ENCODE measurements at regions not wholly inside any gene's neighbourhood (a gene's known extent, or its start where the extent isn't known, plus 50 kb on each side); places are given as distances from the start of the nearest gene placed in this dataset.
"Not testable (repeated sequence)": the region's sequence is repeated elsewhere in the genome, so short reads cannot be mapped to it uniquely, and the experiment has no call there.

DNA sequence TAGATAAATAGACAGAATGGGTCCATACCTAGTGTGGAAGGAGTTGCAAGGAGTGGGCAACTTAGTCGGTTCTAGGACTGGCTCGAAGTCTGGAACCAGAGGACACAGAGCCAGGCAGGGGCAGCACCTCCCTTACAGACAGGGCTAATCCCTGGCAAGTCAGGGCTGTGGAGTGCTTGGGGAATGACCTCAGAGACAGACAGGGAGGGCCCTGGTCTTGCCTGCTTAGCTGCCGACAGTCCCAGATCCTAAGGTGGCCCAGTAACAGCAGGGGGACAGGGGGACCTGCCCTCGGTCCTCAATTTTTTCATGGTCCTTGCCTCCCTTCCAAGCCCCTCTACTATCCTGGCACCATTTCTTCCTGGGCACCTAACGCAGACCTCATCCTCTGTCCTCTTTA lies 222.4 kb upstream of the TNC start:
- H3K36me3 ChIP-seq (ENCODE audit: control insufficient read depth in 2 of 2, extremely low read depth in 1 of 2, insufficient read depth in 2 of 2, low read length in 2 of 2), result no peaks in the 10 kb centered on the region
- no peak for DNase-seq (ENCODE audit: low read depth, low spot score)
- no peaks in the 10 kb centered on the region for H3K27me3 ChIP-seq (ENCODE audit: control insufficient read depth, extremely low read depth, insufficient read depth, low read length)
- H3K4me3 ChIP-seq (ENCODE audit: control insufficient read depth in 2 of 3, extremely low read depth in 1 of 3, insufficient read depth in 2 of 3, low read depth in 1 of 3, low read length in 3 of 3), result no peak overlapping the region
- H3K4me2 ChIP-seq (ENCODE audit: control insufficient read depth, extremely low read depth, insufficient read depth, low read depth, low read length), result no peak overlapping the region
- no peak overlapping the region for H2AFZ ChIP-seq (ENCODE audit: control insufficient read depth, low read length)
- no peak overlapping the region for H3K27ac ChIP-seq (ENCODE audit: control insufficient read depth, insufficient read depth, low read length)
- FAIRE-seq, result no peak
- no peaks in the 10 kb centered on the region for H3K9me1 ChIP-seq (ENCODE audit: control insufficient read depth, extremely low read depth, insufficient read depth, low read length)
- no peaks in the 10 kb centered on the region for H4K20me1 ChIP-seq (ENCODE audit: control insufficient read depth, extremely low read depth, insufficient read depth, low read length)
- TF ChIP-seq, protein P1, sequence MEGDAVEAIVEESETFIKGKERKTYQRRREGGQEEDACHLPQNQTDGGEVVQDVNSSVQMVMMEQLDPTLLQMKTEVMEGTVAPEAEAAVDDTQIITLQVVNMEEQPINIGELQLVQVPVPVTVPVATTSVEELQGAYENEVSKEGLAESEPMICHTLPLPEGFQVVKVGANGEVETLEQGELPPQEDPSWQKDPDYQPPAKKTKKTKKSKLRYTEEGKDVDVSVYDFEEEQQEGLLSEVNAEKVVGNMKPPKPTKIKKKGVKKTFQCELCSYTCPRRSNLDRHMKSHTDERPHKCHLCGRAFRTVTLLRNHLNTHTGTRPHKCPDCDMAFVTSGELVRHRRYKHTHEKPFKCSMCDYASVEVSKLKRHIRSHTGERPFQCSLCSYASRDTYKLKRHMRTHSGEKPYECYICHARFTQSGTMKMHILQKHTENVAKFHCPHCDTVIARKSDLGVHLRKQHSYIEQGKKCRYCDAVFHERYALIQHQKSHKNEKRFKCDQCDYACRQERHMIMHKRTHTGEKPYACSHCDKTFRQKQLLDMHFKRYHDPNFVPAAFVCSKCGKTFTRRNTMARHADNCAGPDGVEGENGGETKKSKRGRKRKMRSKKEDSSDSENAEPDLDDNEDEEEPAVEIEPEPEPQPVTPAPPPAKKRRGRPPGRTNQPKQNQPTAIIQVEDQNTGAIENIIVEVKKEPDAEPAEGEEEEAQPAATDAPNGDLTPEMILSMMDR (optimal IDR thresholded peaks at IDR 0.05 in 1 of 3, IDR thresholded peaks at IDR 0.05 in 1 of 3, conservative IDR thresholded peaks at IDR 0.05 in 1 of 3; ENCODE audit: extremely low read depth in 1 of 3, insufficient read depth in 2 of 3, low read length in 3 of 3), result no peak
- no peak for TF ChIP-seq EZH2 (IDR thresholded peaks at IDR 0.05; ENCODE audit: low read length)
- H3K9ac ChIP-seq (ENCODE audit: control insufficient read depth, extremely low read depth, insufficient read depth, low read length), result no peak overlapping the region
- dilution Hi-C loops (cut with MboI; ENCODE audit: extremely low pct_ligation_motif_present, low sequenced_read_pairs), result no loop called here
- H3K79me2 ChIP-seq (ENCODE audit: control insufficient read depth, insufficient read depth, low read length), result no peaks in the 10 kb centered on the region
- no peaks in the 10 kb centered on the region for H3K4me1 ChIP-seq (ENCODE audit: control insufficient read depth, extremely low read depth, insufficient read depth, low read length)
- no peaks in the 10 kb centered on the region for H3K9me3 ChIP-seq (ENCODE audit: control insufficient read depth, low read depth, low read length)

DNA sequence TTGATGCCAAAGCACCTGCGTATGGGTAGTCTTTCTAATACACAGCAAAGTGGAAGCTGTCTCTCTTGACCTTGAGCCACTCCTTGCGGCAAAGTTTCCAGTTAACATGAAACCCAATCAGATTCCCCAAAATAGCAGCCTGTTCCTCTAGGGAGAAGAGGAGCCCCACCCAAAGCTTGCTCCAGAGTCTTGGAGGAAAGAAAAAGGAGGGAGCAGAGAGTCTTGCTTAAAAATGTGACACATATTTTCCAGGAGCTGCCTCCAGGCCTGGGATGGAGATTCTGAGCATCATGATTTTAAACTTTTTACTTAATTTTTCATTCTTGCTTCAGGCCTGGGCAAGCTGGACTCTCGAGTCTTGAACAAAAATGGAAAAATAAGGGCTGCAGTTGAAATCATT lies 223.5 kb upstream of the TNC start:
- no peak overlapping the region for H3K4me2 ChIP-seq (ENCODE audit: control insufficient read depth, extremely low read depth, insufficient read depth, low read depth, low read length)
- dilution Hi-C loops (cut with MboI; ENCODE audit: extremely low pct_ligation_motif_present, low sequenced_read_pairs), result no loop called here
- no peaks in the 10 kb centered on the region for H3K9me1 ChIP-seq (ENCODE audit: control insufficient read depth, extremely low read depth, insufficient read depth, low read length)
- no peak for DNase-seq (ENCODE audit: low read depth, low spot score)
- H3K36me3 ChIP-seq (ENCODE audit: control insufficient read depth in 2 of 2, extremely low read depth in 1 of 2, insufficient read depth in 2 of 2, low read length in 2 of 2), result no peaks in the 10 kb centered on the region
- no peaks in the 10 kb centered on the region for H3K4me1 ChIP-seq (ENCODE audit: control insufficient read depth, extremely low read depth, insufficient read depth, low read length)
- H3K27me3 ChIP-seq (ENCODE audit: control insufficient read depth, extremely low read depth, insufficient read depth, low read length), result no peaks in the 10 kb centered on the region
- no peak overlapping the region for H3K4me3 ChIP-seq (ENCODE audit: control insufficient read depth in 2 of 3, extremely low read depth in 1 of 3, insufficient read depth in 2 of 3, low read depth in 1 of 3, low read length in 3 of 3)
- H3K9ac ChIP-seq (ENCODE audit: control insufficient read depth, extremely low read depth, insufficient read depth, low read length), result no peak overlapping the region
- no peak overlapping the region for H3K27ac ChIP-seq (ENCODE audit: control insufficient read depth, insufficient read depth, low read length)
- TF ChIP-seq, protein P1 (optimal IDR thresholded peaks at IDR 0.05 in 1 of 3, IDR thresholded peaks at IDR 0.05 in 1 of 3, conservative IDR thresholded peaks at IDR 0.05 in 1 of 3; ENCODE audit: extremely low read depth in 1 of 3, insufficient read depth in 2 of 3, low read length in 3 of 3), result no peak
- TF ChIP-seq EZH2 (IDR thresholded peaks at IDR 0.05; ENCODE audit: low read length), result no peak
- no peak for FAIRE-seq
- no peaks in the 10 kb centered on the region for H3K79me2 ChIP-seq (ENCODE audit: control insufficient read depth, insufficient read depth, low read length)
- no peaks in the 10 kb centered on the region for H3K9me3 ChIP-seq (ENCODE audit: control insufficient read depth, low read depth, low read length)
- H4K20me1 ChIP-seq (ENCODE audit: control insufficient read depth, extremely low read depth, insufficient read depth, low read length), result no peaks in the 10 kb centered on the region
- no peak overlapping the region for H2AFZ ChIP-seq (ENCODE audit: control insufficient read depth, low read length)

DNA sequence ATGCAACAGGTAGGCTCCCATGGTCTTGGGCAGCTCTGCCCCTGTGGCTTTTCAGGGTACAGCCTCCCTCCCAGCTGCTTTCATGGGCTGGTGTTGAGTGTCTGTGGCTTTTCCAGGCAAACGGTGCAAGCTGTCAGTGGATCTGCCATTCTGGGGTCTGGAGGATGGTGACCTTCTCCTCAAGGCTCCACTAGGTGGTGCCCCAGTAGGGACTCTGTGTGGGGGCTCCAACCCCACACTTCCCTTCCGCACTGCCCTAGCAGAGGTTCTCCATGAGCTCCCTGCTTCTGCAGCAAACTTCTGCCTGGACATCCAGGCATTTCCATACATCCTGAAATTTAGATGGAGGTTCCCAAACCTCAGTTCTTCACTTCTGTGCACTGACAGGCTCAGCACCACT lies 229.8 kb upstream of the TNC start:
- FAIRE-seq; H3K9me1 ChIP-seq (ENCODE audit: control insufficient read depth, extremely low read depth, insufficient read depth, low read length); DNase-seq (ENCODE audit: low read depth, low spot score); H3K4me1 ChIP-seq (ENCODE audit: control insufficient read depth, extremely low read depth, insufficient read depth, low read length); H3K27ac ChIP-seq (ENCODE audit: control insufficient read depth, insufficient read depth, low read length); H3K36me3 ChIP-seq (ENCODE audit: control insufficient read depth in 2 of 2, extremely low read depth in 1 of 2, insufficient read depth in 2 of 2, low read length in 2 of 2); H3K4me2 ChIP-seq (ENCODE audit: control insufficient read depth, extremely low read depth, insufficient read depth, low read depth, low read length); H3K79me2 ChIP-seq (ENCODE audit: control insufficient read depth, insufficient read depth, low read length); H3K9ac ChIP-seq (ENCODE audit: control insufficient read depth, extremely low read depth, insufficient read depth, low read length); H3K9me3 ChIP-seq (ENCODE audit: control insufficient read depth, low read depth, low read length); H4K20me1 ChIP-seq (ENCODE audit: control insufficient read depth, extremely low read depth, insufficient read depth, low read length); H2AFZ ChIP-seq (ENCODE audit: control insufficient read depth, low read length); dilution Hi-C loops (cut with MboI; ENCODE audit: extremely low pct_ligation_motif_present, low sequenced_read_pairs); H3K27me3 ChIP-seq (ENCODE audit: control insufficient read depth, extremely low read depth, insufficient read depth, low read length); H3K4me3 ChIP-seq (ENCODE audit: control insufficient read depth in 2 of 3, extremely low read depth in 1 of 3, insufficient read depth in 2 of 3, low read depth in 1 of 3, low read length in 3 of 3): not testable (repeated sequence)

DNA sequence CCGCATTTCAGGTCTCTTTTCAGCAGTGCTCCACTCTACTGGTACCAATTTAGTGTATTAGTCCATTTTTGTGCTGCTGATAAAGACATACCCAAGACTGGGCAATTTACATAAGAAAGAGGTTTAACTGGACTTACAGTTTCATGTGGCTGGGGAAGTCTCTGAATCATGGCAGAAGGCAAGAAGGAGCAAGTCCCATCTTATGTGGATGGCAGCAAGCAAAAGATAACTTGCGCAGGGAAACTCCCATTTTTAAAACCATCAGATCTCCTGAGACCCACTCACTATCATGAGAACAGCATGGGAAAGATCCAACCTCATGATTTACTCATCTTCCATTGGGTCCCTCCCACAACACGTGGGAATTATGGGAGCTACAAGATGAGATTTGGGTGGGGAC lies 231.0 kb upstream of the TNC start:
- H3K27ac ChIP-seq (ENCODE audit: control insufficient read depth, insufficient read depth, low read length); H2AFZ ChIP-seq (ENCODE audit: control insufficient read depth, low read length); H3K9me1 ChIP-seq (ENCODE audit: control insufficient read depth, extremely low read depth, insufficient read depth, low read length); FAIRE-seq; H3K36me3 ChIP-seq (ENCODE audit: control insufficient read depth in 2 of 2, extremely low read depth in 1 of 2, insufficient read depth in 2 of 2, low read length in 2 of 2); DNase-seq (ENCODE audit: low read depth, low spot score); H3K4me3 ChIP-seq (ENCODE audit: control insufficient read depth in 2 of 3, extremely low read depth in 1 of 3, insufficient read depth in 2 of 3, low read depth in 1 of 3, low read length in 3 of 3); H4K20me1 ChIP-seq (ENCODE audit: control insufficient read depth, extremely low read depth, insufficient read depth, low read length); dilution Hi-C loops (cut with MboI; ENCODE audit: extremely low pct_ligation_motif_present, low sequenced_read_pairs); H3K9ac ChIP-seq (ENCODE audit: control insufficient read depth, extremely low read depth, insufficient read depth, low read length); H3K27me3 ChIP-seq (ENCODE audit: control insufficient read depth, extremely low read depth, insufficient read depth, low read length); H3K79me2 ChIP-seq (ENCODE audit: control insufficient read depth, insufficient read depth, low read length); H3K9me3 ChIP-seq (ENCODE audit: control insufficient read depth, low read depth, low read length): not testable (repeated sequence)
- Histone ChIP-seq H3K4me2 (ENCODE audit: control insufficient read depth, extremely low read depth, insufficient read depth, low read depth, low read length) (peak overlapping the region; percentile 10), H3K4me1 (ENCODE audit: control insufficient read depth, extremely low read depth, insufficient read depth, low read length) (peaks cover 15% of the 10 kb centered on the region)
